ENCODE measurements at regions not wholly inside any gene's neighbourhood (a gene's known extent, or its start where the extent isn't known, plus 50 kb on each side); places are given as distances from the start of the nearest gene placed in this dataset.

- TF ChIP-seq CTCF (IDR thresholded peaks at IDR 0.05) = no peak
- TF ChIP-seq POLR2A (IDR thresholded peaks at IDR 0.05) = no peak
Observed at GRCh38 chr21:16194788-16195537, 465.2 kb downstream of the USP25 start.
